ENCODE measurements at regions not wholly inside any gene's neighbourhood (a gene's known extent, or its start where the extent isn't known, plus 50 kb on each side); places are given as distances from the start of the nearest gene placed in this dataset.
"Not testable (repeated sequence)": the region's sequence is repeated elsewhere in the genome, so short reads cannot be mapped to it uniquely, and the experiment has no call there.

DNA sequence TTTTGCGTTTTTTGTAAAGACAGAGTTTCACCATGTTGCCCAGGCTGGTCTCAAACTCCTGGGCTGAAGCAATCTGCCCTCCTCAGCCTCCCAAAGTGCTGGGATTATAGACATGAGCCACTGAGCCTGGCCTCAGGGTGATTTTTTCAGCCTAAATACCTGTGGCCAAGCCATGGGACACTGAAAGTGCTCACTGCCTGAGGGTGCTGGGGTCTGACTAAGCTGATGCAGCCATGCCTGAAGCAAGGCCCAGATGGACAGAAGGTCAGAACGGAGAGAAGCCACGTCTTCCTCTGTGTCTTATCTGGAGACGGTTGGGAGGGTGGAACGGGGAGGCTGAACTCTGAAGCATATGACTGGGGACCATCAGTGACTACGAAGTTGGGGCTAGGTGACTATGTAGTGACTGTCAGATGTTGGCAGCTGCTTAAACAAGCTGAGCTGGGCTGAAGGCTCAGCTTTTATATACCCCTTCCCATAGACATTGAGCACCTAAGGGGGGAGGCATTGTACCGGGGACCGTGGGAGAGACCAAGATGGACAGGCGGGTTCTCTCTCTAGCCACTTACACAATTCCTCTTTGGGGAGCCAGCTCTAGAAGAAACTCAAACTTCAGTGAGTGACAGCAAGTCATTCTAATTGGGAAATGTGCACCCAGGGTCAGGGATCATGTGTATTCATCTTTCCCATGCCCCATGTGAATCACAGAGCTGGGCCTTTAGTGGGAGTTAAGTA is 73.3 kb upstream of the HABP2 start:
- no peak overlapping the region for H3K4me3 Mint-ChIP-seq
- no peaks in the 10 kb centered on the region for H3K36me3 Mint-ChIP-seq (ENCODE audit: low read depth)
- peaks cover 29% of the 10 kb centered on the region for H3K9me3 Mint-ChIP-seq
- H3K27me3 Mint-ChIP-seq: peaks cover 6% of the 10 kb centered on the region
- H3K27ac Mint-ChIP-seq: no peak overlapping the region
- no peak for DNase-seq
- H3K4me1 Mint-ChIP-seq (ENCODE audit: low read depth): no peaks in the 10 kb centered on the region

GRCh38 chr10:113480081-113480360 is 72.8 kb upstream of the HABP2 start:
- H3K9me3 Mint-ChIP-seq: peaks cover 29% of the 10 kb centered on the region
- H3K4me1 Mint-ChIP-seq (ENCODE audit: low read depth): no peaks in the 10 kb centered on the region
- H3K27me3 Mint-ChIP-seq: peaks cover 3% of the 10 kb centered on the region
- DNase-seq: no peak
- H3K36me3 Mint-ChIP-seq (ENCODE audit: low read depth): no peaks in the 10 kb centered on the region
- no peak overlapping the region for H3K27ac Mint-ChIP-seq
- H3K4me3 Mint-ChIP-seq: no peak overlapping the region

DNA sequence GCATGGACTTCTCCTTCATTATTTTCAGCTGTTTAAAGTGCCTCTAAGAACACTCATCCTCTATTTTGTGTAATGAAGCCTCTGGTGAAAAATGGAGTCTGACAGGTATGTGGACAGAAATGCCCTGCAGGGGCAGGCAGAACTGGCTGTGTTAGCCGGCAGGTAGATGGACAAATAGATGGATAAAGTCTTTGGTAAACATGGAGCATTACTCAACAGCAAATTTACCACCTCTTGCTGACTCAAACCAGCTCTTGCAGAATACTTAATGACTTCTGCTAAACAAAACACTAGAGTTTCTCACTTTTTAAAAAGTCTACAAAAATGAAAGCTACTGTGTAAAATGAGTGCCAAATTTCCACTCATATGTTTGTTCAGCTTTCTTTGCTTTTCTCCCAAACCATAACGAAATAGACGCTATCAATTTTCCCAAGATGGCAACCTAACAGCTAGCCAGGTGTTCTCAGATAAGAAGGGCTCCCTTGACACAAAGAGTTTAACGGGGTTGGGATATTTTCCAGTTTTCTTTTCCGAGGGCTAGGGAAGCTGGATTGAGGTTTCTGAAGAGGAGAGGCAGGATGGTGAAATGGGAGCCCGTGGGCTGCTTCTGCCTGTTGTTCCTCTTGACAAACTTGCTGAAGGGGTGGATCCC is 71.9 kb upstream of the HABP2 start:
- no peak for DNase-seq
- Mint-ChIP-seq H3K27me3 (no peaks in the 10 kb centered on the region), H3K36me3 (ENCODE audit: low read depth) (no peaks in the 10 kb centered on the region), H3K4me1 (ENCODE audit: low read depth) (no peaks in the 10 kb centered on the region), H3K9me3 (peaks cover 29% of the 10 kb centered on the region), H3K27ac (no peak overlapping the region), H3K4me3 (no peak overlapping the region)

DNA sequence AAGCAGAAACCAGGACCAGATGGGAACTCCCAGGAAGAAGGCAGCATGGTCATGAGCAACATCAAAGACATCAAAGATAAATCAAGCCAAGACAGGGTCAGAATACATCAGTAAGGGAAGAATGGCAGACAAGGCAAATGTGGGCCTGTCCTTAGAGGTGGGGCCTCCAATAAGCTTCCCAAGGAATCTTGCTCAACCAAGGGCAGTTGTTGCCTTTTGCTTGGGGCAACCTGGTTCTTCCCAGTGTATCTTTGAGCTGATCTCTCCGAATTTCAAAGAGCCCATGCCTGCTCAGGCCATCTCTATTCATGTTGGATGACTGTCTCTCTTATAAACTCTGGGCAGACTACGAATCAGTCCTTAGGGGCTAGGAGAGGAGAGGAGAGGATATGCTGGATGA is 68.4 kb upstream of the HABP2 start:
- peaks cover 10% of the 10 kb centered on the region for H3K27me3 Mint-ChIP-seq

DNA sequence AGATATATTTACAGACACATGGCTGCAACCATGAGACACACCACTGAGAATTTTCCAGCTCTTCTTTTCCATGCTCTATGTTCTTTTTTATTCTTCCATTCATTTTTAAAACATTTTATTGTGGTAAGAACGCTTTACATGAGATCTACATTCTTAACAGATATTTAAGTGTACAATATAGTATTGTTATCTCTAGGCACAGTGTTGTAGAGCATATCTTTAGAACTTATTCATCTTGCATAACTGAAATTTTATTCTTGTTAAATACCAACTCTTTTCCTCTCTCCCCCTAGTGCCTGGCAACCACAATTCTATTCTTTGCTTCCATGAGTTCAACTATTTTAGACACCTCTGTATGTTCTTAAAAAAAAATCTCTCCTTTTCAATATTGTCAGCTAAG is 67.1 kb upstream of the HABP2 start:
- Mint-ChIP-seq H3K27ac (no peak overlapping the region), H3K4me3 (no peak overlapping the region), H3K9me3 (peaks cover 6% of the 10 kb centered on the region), H3K4me1 (ENCODE audit: low read depth) (no peaks in the 10 kb centered on the region), H3K36me3 (ENCODE audit: low read depth) (no peaks in the 10 kb centered on the region), H3K27me3 (peaks cover 16% of the 10 kb centered on the region)
- DNase-seq: no peak

More for the DNA sequence above, 68.4 kb upstream of the HABP2 start:
- Mint-ChIP-seq H3K4me3 (no peak overlapping the region), H3K4me1 (ENCODE audit: low read depth) (no peaks in the 10 kb centered on the region), H3K27ac (no peak overlapping the region), H3K36me3 (ENCODE audit: low read depth) (no peaks in the 10 kb centered on the region), H3K9me3 (peaks cover 18% of the 10 kb centered on the region)
- no peak for DNase-seq

DNA sequence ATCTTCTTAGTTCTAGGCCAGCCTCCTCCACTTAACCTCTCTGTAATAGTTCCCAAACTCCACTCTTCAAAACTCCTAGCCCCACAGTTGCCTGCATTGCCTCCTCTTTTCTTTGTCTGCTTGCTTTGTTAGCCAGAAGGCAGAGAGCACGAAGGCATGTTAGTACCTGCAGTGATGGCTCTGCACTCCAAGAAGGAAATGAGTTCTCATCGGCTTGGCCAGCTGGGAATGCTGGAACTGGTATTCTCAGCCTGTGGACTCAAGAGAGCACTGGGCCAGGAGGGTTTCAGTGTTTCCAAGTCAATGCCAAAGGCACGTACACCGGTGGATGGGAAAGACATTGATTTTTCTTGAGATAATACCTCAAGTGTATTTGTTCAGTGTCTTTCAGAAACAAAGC is 66.3 kb upstream of the HABP2 start:
- H3K36me3 Mint-ChIP-seq (ENCODE audit: low read depth): no peaks in the 10 kb centered on the region
- no peak overlapping the region for H3K4me3 Mint-ChIP-seq
- H3K27ac Mint-ChIP-seq: no peak overlapping the region
- H3K9me3 Mint-ChIP-seq: peaks cover 2% of the 10 kb centered on the region
- DNase-seq: no peak
- H3K4me1 Mint-ChIP-seq (ENCODE audit: low read depth): no peaks in the 10 kb centered on the region
- peaks cover 16% of the 10 kb centered on the region for H3K27me3 Mint-ChIP-seq

- no peak for DNase-seq
- no peak overlapping the region for H3K4me3 Mint-ChIP-seq
- H3K27ac Mint-ChIP-seq: no peak overlapping the region
- H3K4me1 Mint-ChIP-seq (ENCODE audit: low read depth): no peaks in the 10 kb centered on the region
- peaks cover 17% of the 10 kb centered on the region for H3K27me3 Mint-ChIP-seq
- H3K9me3 Mint-ChIP-seq: no peaks in the 10 kb centered on the region
- no peaks in the 10 kb centered on the region for H3K36me3 Mint-ChIP-seq (ENCODE audit: low read depth)
Measured at GRCh38 chr10:113487154-113487553, 65.7 kb upstream of the HABP2 start.

DNA sequence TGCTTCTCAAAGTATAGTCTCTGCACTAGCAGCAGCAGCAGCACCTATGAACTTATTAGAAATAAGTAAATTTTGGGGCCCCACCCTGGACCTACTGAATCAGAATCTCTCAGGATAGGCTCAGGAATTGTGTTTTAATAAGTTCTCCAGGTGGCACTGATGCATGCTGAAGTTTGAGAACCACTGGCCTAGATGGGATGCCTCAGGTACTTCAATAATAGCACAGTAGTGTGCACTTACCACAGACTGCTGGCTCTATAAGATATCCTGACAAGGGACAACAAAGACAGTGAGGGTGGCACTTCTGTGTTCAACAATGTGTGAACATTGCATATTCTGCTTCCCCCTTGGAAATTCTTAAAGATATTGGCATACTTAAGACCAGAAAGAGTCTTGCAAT is 64.7 kb upstream of the HABP2 start:
- H3K36me3 Mint-ChIP-seq (ENCODE audit: low read depth): no peaks in the 10 kb centered on the region
- H3K4me3 Mint-ChIP-seq: no peak overlapping the region
- peaks cover 23% of the 10 kb centered on the region for H3K27me3 Mint-ChIP-seq
- H3K4me1 Mint-ChIP-seq (ENCODE audit: low read depth): no peaks in the 10 kb centered on the region
- no peak overlapping the region for H3K27ac Mint-ChIP-seq
- no peaks in the 10 kb centered on the region for H3K9me3 Mint-ChIP-seq
- DNase-seq: no peak

- H3K4me1 Mint-ChIP-seq (ENCODE audit: low read depth); H3K36me3 Mint-ChIP-seq (ENCODE audit: low read depth); H3K4me3 Mint-ChIP-seq; H3K9me3 Mint-ChIP-seq; DNase-seq; H3K27ac Mint-ChIP-seq: not testable (repeated sequence)
- peaks cover 23% of the 10 kb centered on the region for H3K27me3 Mint-ChIP-seq
Measured at GRCh38 chr10:113489522-113489921, 63.3 kb upstream of the HABP2 start.

DNA sequence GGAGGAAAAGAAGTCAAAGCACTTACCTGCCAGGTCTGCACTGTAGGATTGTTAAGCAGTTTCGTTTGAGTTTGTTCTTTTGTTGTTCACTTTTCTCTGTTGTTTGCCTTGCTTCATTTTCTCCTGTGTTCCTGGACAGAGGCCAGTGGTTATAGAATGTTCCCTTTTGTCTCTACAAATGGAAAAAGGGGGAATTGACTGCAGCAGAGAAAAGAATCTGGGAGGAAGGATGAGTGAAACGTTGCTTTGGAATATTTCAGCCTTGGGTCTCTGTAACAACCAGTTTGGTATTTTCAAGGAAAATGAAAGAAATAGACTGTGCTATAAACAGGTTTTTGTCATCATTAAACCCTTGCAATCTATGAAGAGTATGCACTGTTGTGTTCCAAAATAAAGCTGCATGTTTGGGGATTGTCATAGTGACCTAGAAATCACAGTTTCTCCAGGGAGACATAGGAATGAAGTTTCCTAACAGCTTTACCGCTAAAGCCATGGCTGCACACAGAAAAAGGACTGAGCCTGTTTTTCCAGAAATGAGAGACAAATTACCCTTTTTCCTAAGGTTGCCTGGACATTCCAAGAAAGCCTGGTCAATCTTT is 60.8 kb upstream of the HABP2 start:
- Mint-ChIP-seq H3K4me1 (ENCODE audit: low read depth) (no peaks in the 10 kb centered on the region), H3K27ac (no peak overlapping the region), H3K27me3 (peaks cover 26% of the 10 kb centered on the region), H3K9me3 (no peaks in the 10 kb centered on the region), H3K36me3 (ENCODE audit: low read depth) (no peaks in the 10 kb centered on the region), H3K4me3 (no peak overlapping the region)
- no peak for DNase-seq

GRCh38 chr10:113493195-113493594 is 59.7 kb upstream of the HABP2 start:
- H3K9me3 Mint-ChIP-seq: no peaks in the 10 kb centered on the region
- no peak for DNase-seq
- H3K36me3 Mint-ChIP-seq (ENCODE audit: low read depth): no peaks in the 10 kb centered on the region
- H3K27ac Mint-ChIP-seq: no peak overlapping the region
- no peak overlapping the region for H3K4me3 Mint-ChIP-seq
- no peaks in the 10 kb centered on the region for H3K4me1 Mint-ChIP-seq (ENCODE audit: low read depth)
- peaks cover 27% of the 10 kb centered on the region for H3K27me3 Mint-ChIP-seq

GRCh38 chr10:113493882-113494301 is 59.0 kb upstream of the HABP2 start:
- Mint-ChIP-seq H3K4me1 (ENCODE audit: low read depth) (no peaks in the 10 kb centered on the region), H3K36me3 (ENCODE audit: low read depth) (no peaks in the 10 kb centered on the region), H3K4me3 (no peak overlapping the region), H3K27ac (no peak overlapping the region), H3K9me3 (no peaks in the 10 kb centered on the region), H3K27me3 (peaks cover 24% of the 10 kb centered on the region)
- no peak for DNase-seq

GRCh38 chr10:113494761-113495160 is 58.1 kb upstream of the HABP2 start:
- Mint-ChIP-seq H3K36me3 (ENCODE audit: low read depth) (no peaks in the 10 kb centered on the region), H3K27me3 (peaks cover 19% of the 10 kb centered on the region), H3K4me1 (ENCODE audit: low read depth) (no peaks in the 10 kb centered on the region), H3K27ac (no peak overlapping the region), H3K4me3 (no peak overlapping the region), H3K9me3 (no peaks in the 10 kb centered on the region)
- no peak for DNase-seq

DNA sequence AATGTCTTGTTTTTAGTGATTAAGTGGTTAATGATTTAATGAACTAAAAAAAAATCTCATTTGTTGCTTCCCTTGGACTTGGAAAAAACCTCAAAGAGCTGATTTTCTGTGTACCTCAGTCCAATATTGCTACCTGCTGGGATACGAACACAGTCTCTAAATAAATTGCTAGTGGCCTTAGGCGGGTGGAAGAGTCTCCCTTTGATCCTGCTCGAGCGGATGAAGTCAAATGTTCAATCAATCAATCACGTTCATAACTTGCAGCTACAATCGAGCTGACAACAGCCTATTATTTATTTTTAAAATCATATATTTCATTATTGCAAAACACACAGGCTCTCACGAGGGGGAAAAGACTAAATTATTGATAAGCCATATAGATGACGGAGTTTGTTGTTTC is 57.3 kb upstream of the HABP2 start:
- Mint-ChIP-seq H3K4me3 (no peak overlapping the region), H3K27me3 (peaks cover 18% of the 10 kb centered on the region), H3K36me3 (ENCODE audit: low read depth) (no peaks in the 10 kb centered on the region), H3K9me3 (no peaks in the 10 kb centered on the region), H3K4me1 (ENCODE audit: low read depth) (no peaks in the 10 kb centered on the region), H3K27ac (no peak overlapping the region)
- DNase-seq: no peak
